MM.1S (cell line): ENCODE measurements at regions not wholly inside any gene's neighbourhood (a gene's known extent, or its start where the extent isn't known, plus 50 kb on each side); places are given as distances from the start of the nearest gene placed in this dataset.

ENCODE experiments used
- DNase-seq: peaks from one replicate; pipeline ENCODE4 v3.0.0-alpha.2; 2015
- H2AFZ ChIP-seq: fragments of 300-600 bp; sonication (generic); 2 replicates; pipeline ENCODE4 v1.6.0; 2016; ENCODE audit warnings: antibody characterized with exemption, low read length
- H3F3A ChIP-seq: fragments of 300-600 bp; sonication (generic); 2 replicates; pipeline ENCODE4 v1.6.1; 2016; ENCODE audit warnings: mild to moderate bottlenecking, antibody characterized with exemption, low read length, moderate library complexity, mixed read lengths; ENCODE audit not compliant: insufficient read depth
- H3K27ac ChIP-seq: fragments of 300-600 bp; sonication (generic); 2 replicates; pipeline ENCODE4 v1.5.1; 2016; ENCODE audit warnings: mild to moderate bottlenecking, low read length
- H3K27me3 ChIP-seq: fragments of 300-600 bp; sonication (generic); replicated peaks from 2 replicates; pipeline ENCODE4 v1.6.0; 2016; ENCODE audit warnings: low read length; ENCODE audit not compliant: insufficient read depth
- H3K36me3 ChIP-seq: fragments of 300-600 bp; sonication (generic); replicated peaks from 2 replicates; pipeline ENCODE4 v1.6.1; 2016; ENCODE audit warnings: mild to moderate bottlenecking, low read length, mixed read lengths; ENCODE audit not compliant: insufficient read depth
- H3K4me1 ChIP-seq: fragments of 300-600 bp; sonication (generic); 2 replicates; pipeline ENCODE4 v1.6.1; 2016; ENCODE audit warnings: low read length, mixed read lengths
- H3K4me2 ChIP-seq: fragments of 300-600 bp; sonication (generic); 2 replicates; pipeline ENCODE4 v1.6.0; 2016; ENCODE audit warnings: low read depth, low read length
- H3K4me3 ChIP-seq: fragments of 300-600 bp; sonication (generic); 2 replicates; pipeline ENCODE4 v1.5.1; 2016; ENCODE audit warnings: low read length, mixed read lengths
- H3K79me2 ChIP-seq: fragments of 300-600 bp; sonication (generic); 2 replicates; pipeline ENCODE4 v1.6.1; 2016; ENCODE audit warnings: mixed run types, low read length, mixed read lengths
- H3K9ac ChIP-seq: fragments of 300-600 bp; sonication (generic); 2 replicates; pipeline ENCODE4 v1.6.1; 2016; ENCODE audit warnings: low read length, mixed read lengths
- H3K9me2 ChIP-seq: fragments of 300-600 bp; sonication (generic); replicated peaks from 2 replicates; pipeline ENCODE4 v1.6.1; 2016; ENCODE audit warnings: mild to moderate bottlenecking, low read length, mixed read lengths; ENCODE audit not compliant: insufficient read depth
- H3K9me3 ChIP-seq: fragments of 300-600 bp; sonication (generic); replicated peaks from 2 replicates; pipeline ENCODE4 v1.6.1; 2016; ENCODE audit warnings: mild to moderate bottlenecking, low read length, mixed read lengths; ENCODE audit not compliant: insufficient read depth
- H4K20me1 ChIP-seq: fragments of 300-600 bp; sonication (generic); 2 replicates; pipeline ENCODE4 v1.6.1; 2016; ENCODE audit warnings: mild to moderate bottlenecking, low read length, moderate library complexity, mixed read lengths; ENCODE audit not compliant: insufficient read depth
- EZH2 ChIP-seq: fragments of 300-600 bp; sonication (generic); optimal IDR thresholded peaks from 2 replicates; pipeline ENCODE3; 2017; ENCODE audit warnings: low read depth, mild to moderate bottlenecking, antibody characterized with exemption, low read length, mixed read lengths
- EZH2phosphoT487 ChIP-seq: fragments of 300-600 bp; sonication (generic); IDR thresholded peaks from 2 replicates; pipeline ENCODE4 v1.6.1; 2018; ENCODE audit warnings: antibody characterized with exemption, low read length
- TF ChIP-seq, protein P1 (sequence below): fragments of 300-600 bp; sonication (generic); IDR thresholded peaks from 2 replicates; pipeline ENCODE4 v1.5.1; 2016; ENCODE audit warnings: antibody characterized with exemption, low read length, mixed read lengths

DNA sequence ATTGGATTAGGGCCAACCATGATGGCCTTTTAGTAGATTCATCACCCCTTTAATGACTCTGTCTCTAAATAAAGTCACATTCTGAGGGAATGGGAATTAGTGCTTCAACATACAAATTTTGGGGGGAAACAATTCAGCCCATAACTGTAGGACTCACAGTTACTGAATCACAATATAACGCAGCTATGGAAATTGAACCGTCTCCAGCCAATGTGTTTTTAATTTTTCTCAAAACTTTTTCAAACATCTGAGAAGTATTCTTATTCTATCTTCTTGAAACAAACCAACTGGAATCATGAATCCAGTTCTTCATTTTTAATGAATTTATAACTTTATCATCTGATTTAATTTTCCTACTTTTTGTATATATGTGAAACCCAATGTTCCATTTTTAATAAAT, 373.1 kb upstream of the SYT4 start:
- Histone ChIP-seq H3K4me2 (no peak overlapping the region), H3K9ac (no peak overlapping the region), H3K27ac (no peak overlapping the region), H3K27me3 (no peaks in the 10 kb centered on the region), H3K9me3 (no peaks in the 10 kb centered on the region), H4K20me1 (no peaks in the 10 kb centered on the region), H2AFZ (no peak overlapping the region), H3K79me2 (no peaks in the 10 kb centered on the region), H3K36me3 (no peaks in the 10 kb centered on the region), H3K4me1 (no peaks in the 10 kb centered on the region), H3K9me2 (no peaks in the 10 kb centered on the region), H3K4me3 (no peak overlapping the region), H3F3A (no peaks in the 10 kb centered on the region)
- TF ChIP-seq, protein P1, sequence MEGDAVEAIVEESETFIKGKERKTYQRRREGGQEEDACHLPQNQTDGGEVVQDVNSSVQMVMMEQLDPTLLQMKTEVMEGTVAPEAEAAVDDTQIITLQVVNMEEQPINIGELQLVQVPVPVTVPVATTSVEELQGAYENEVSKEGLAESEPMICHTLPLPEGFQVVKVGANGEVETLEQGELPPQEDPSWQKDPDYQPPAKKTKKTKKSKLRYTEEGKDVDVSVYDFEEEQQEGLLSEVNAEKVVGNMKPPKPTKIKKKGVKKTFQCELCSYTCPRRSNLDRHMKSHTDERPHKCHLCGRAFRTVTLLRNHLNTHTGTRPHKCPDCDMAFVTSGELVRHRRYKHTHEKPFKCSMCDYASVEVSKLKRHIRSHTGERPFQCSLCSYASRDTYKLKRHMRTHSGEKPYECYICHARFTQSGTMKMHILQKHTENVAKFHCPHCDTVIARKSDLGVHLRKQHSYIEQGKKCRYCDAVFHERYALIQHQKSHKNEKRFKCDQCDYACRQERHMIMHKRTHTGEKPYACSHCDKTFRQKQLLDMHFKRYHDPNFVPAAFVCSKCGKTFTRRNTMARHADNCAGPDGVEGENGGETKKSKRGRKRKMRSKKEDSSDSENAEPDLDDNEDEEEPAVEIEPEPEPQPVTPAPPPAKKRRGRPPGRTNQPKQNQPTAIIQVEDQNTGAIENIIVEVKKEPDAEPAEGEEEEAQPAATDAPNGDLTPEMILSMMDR, result no peak
- TF ChIP-seq EZH2 (no peak), EZH2phosphoT487 (no peak)
- DNase-seq, result no peak

DNA sequence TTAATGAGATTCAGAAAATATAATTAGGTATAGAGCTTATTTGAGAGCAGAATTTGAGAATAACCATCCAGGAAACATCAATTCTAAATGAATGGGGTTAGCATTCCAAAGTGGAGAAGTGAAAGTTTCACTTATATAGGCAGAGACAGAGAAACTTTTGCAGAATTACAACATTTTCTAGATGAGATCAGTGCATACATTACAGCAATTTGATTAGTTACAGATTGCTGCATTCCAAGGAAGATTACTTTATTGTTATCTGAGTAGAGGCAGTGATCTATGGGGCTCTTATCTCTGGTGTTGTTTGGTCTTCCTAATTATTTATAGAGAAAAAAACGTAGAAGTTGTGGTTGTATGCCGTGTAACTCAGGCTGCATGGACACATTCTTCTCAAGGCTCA, 373.8 kb upstream of the SYT4 start:
- H3K27ac ChIP-seq, result no peak overlapping the region
- no peaks in the 10 kb centered on the region for H4K20me1 ChIP-seq

DNA sequence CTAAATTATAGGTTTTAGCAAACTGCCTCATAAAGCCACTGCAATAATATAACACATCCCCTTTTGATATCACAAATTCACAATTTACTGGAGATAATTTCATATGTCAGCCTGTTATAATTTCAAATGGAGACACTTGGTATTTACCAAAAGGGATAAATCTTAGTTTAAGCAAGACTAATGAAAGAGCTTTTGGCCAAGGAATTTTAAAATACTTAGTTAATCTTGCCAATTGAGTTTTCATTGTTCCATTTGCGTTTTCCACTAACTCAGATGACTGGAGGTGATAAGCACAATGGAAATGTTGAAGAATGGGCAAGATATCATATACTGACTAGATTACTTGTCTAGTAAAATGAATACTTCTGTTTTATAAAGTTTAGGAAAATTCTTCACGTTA, 379.3 kb upstream of the SYT4 start:
- H3K4me3 ChIP-seq, result no peak overlapping the region
- H3K36me3 ChIP-seq, result no peaks in the 10 kb centered on the region
- H2AFZ ChIP-seq, result no peak overlapping the region
- H3K4me2 ChIP-seq, result no peak overlapping the region
- no peaks in the 10 kb centered on the region for H3K79me2 ChIP-seq
- no peak overlapping the region for H3K27ac ChIP-seq
- no peaks in the 10 kb centered on the region for H3K9me3 ChIP-seq
- no peak for DNase-seq
- no peaks in the 10 kb centered on the region for H3K9me2 ChIP-seq
- TF ChIP-seq EZH2phosphoT487 (no peak), EZH2 (no peak)
- TF ChIP-seq, protein P1, result no peak
- no peaks in the 10 kb centered on the region for H3K27me3 ChIP-seq
- no peaks in the 10 kb centered on the region for H4K20me1 ChIP-seq
- H3F3A ChIP-seq, result no peaks in the 10 kb centered on the region
- no peaks in the 10 kb centered on the region for H3K4me1 ChIP-seq
- H3K9ac ChIP-seq, result no peak overlapping the region

More for the DNA sequence above, 373.8 kb upstream of the SYT4 start:
- Histone ChIP-seq H3K4me2 (no peak overlapping the region), H3K4me1 (no peaks in the 10 kb centered on the region), H3K9me2 (no peaks in the 10 kb centered on the region), H3K4me3 (no peak overlapping the region), H3K9me3 (no peaks in the 10 kb centered on the region), H3F3A (no peaks in the 10 kb centered on the region), H3K36me3 (no peaks in the 10 kb centered on the region), H2AFZ (no peak overlapping the region), H3K9ac (no peak overlapping the region), H3K79me2 (no peaks in the 10 kb centered on the region), H3K27me3 (no peaks in the 10 kb centered on the region)
- TF ChIP-seq, protein P1, result no peak
- TF ChIP-seq EZH2 (no peak), EZH2phosphoT487 (no peak)
- no peak for DNase-seq
